ENCODE measurements at regions not wholly inside any gene's neighbourhood (a gene's known extent, or its start where the extent isn't known, plus 50 kb on each side); places are given as distances from the start of the nearest gene placed in this dataset.

DNA sequence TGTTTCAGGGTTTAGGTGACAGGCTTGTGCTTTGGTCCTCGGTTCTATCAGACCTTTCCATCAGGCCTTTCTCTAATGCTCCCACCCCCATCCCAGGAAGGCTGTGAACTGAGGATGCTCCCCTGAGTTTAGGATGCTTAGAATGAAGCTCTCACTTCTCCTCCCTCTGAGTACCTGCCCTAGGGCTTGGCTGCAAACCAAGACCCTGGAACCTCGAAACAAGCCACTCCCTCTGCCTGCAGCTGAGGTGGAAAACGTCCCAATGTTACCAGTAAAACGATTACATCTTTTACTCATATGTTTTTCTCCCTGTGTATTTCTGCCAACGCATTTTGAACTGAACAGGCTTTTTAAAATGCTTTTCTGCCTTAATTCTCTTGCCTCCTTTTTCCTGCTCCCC lies 54.5 kb upstream of the BMAL1 start:
- TF ChIP-seq, protein P1, sequence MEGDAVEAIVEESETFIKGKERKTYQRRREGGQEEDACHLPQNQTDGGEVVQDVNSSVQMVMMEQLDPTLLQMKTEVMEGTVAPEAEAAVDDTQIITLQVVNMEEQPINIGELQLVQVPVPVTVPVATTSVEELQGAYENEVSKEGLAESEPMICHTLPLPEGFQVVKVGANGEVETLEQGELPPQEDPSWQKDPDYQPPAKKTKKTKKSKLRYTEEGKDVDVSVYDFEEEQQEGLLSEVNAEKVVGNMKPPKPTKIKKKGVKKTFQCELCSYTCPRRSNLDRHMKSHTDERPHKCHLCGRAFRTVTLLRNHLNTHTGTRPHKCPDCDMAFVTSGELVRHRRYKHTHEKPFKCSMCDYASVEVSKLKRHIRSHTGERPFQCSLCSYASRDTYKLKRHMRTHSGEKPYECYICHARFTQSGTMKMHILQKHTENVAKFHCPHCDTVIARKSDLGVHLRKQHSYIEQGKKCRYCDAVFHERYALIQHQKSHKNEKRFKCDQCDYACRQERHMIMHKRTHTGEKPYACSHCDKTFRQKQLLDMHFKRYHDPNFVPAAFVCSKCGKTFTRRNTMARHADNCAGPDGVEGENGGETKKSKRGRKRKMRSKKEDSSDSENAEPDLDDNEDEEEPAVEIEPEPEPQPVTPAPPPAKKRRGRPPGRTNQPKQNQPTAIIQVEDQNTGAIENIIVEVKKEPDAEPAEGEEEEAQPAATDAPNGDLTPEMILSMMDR (IDR thresholded peaks at IDR 0.05) = no peak
- no peak for TF ChIP-seq POLR2A (IDR thresholded peaks at IDR 0.05; ENCODE audit: low read depth)
